Heart left ventricle (tissue), 16 donors: ENCODE measurements at regions not wholly inside any gene's neighbourhood (a gene's known extent, or its start where the extent isn't known, plus 50 kb on each side); places are given as distances from the start of the nearest gene placed in this dataset.

Experiments used
- ATAC-seq, 4 donors: fragments of 200-7000 bp; cut with Tn5 transposase; one replicate each; pipeline ENCODE4 v1.9.1; 2020 to 2022; ENCODE audit warnings: moderate library complexity in 4 of 4, mild to moderate bottlenecking in 3 of 4, moderate number of reproducible peaks in 1 of 4
- DNase-seq, 5 donors: peaks; one replicate each; pipeline ENCODE4 v3.0.0-alpha.2; 2020
- H3K27ac ChIP-seq, 12 donors: fragments of 200-600 bp; sonication (generic) in 4 of 12; one replicate each; pipeline versions ENCODE4 v1.5.0 to v1.8.0; 2016 to 2022; ENCODE audit warnings: mild to moderate bottlenecking in 2 of 12
- H3K27me3 ChIP-seq, 9 donors: fragments of 200-600 bp; sonication (generic) in 2 of 9; one replicate each; pipeline versions ENCODE4 v1.5.1 to v1.8.0; 2016 to 2022; ENCODE audit warnings: mild to moderate bottlenecking in 3 of 9
- H3K36me3 ChIP-seq, 9 donors: fragments of 200-600 bp; sonication (generic) in 2 of 9; one replicate each; pipeline versions ENCODE4 v1.5.0 to v1.8.0; 2018 to 2022; ENCODE audit warnings: mild to moderate bottlenecking in 2 of 9
- H3K4me1 ChIP-seq, 12 donors: fragments of 200-600 bp; sonication (generic) in 4 of 12; one replicate each; pipeline versions ENCODE4 v1.5.0 to v1.8.0; 2016 to 2022; ENCODE audit warnings: mild to moderate bottlenecking in 3 of 12
- H3K4me3 ChIP-seq, 12 donors: fragments of 200-600 bp; sonication (generic) in 4 of 12; one replicate each; pipeline versions ENCODE4 v1.5.0 to v1.8.0; 2017 to 2022; ENCODE audit warnings: mild to moderate bottlenecking in 9 of 12, moderate library complexity in 4 of 12
- H3K9me3 ChIP-seq, 12 donors: fragments of 200-600 bp; sonication (generic) in 4 of 12; one replicate each; pipeline versions ENCODE4 v1.5.0 to v1.8.0; 2016 to 2022; ENCODE audit warnings: mild to moderate bottlenecking in 1 of 12
- CTCF ChIP-seq, 12 donors: fragments of 200-600 bp; sonication (generic) in 4 of 12; IDR thresholded peaks; one replicate each; pipeline versions ENCODE4 v1.5.0 to v1.8.0; 2018 to 2022; ENCODE audit warnings: antibody characterized with exemption in 12 of 12, mild to moderate bottlenecking in 5 of 12
- POLR2A ChIP-seq, 2 donors: fragments of 450-650 bp; IDR thresholded peaks; one replicate each; pipeline ENCODE4 v1.6.1; 2017; ENCODE audit warnings: antibody characterized with exemption in 2 of 2, mild to moderate bottlenecking in 2 of 2, moderate library complexity in 2 of 2
- WGBS, 4 donors: extraction: QIAGEN DNeasy Blood & Tissue Kit in 2 of 4; methylation state at CpG; one replicate each; pipeline versions ENCODE4 v1.1.5 to v1.1.7; 2013 to 2018; 5-methylcytosine and 5-hydroxymethylcytosine counted together
- intact Hi-C, 10 donors: fragments of 100-400 bp; cut with DNase I; formaldehyde crosslinking; loops; one replicate each; pipeline versions ENCODE4 v1.11.1 to v1.14.2; 2022
- donor health status: ischemic (EF 13 %, LVEDD 7.1; RV severe dilation, severe dysfunction).
- donor health status: healthy with polysubstance abuse.
- donor health status: DM: no; HTN: yes; CAD: no.
- donor health status: DM: no; HTN: no; CAD: no.
- donor health status: ischemic (EF 25% LVEDD 6.9; RV normal size, moderate dysfunction).
- donor health status: ischemic (EF 25% LVEDD 5.7; RV mildly dilated, moderate dysfunction).
- donor health status: healthy.
- donor health status: DM: yes; HTN: yes; CAD: no.
- donor health status: ischemic (EF 35%, LVEDD 5.7; RV mildly dilated, moderate dysfunction).
- donor health status: nonischemic (EF 11% LVEDD 7.7; RV severe dilation, severe dysfunction).
- donor health status: DM: yes; HTN: yes; CAD: no.
- donor health status: PGD.
- donor health status: ischemic (EF 29% LVEDD 5.4; RV normal size, mild dysfunction).
- donor health status: nonischemic (EF 23%, LVEDD 6.1; RV moderate dilation, normal function).

- DNase-seq (no peak), ATAC-seq (no peak)
- H3K27me3 ChIP-seq, result peaks cover 0 to 3% (median 0%) of the 10 kb centered on the region in 9 donors
- no peak overlapping the region for H3K4me3 ChIP-seq
- no peaks in the 10 kb centered on the region for H3K4me1 ChIP-seq
- no peak for TF ChIP-seq CTCF (IDR thresholded peaks at IDR 0.05)
- no peaks in the 10 kb centered on the region for H3K9me3 ChIP-seq
- no peaks in the 10 kb centered on the region for H3K36me3 ChIP-seq
- intact Hi-C loops, result no loop called here
- WGBS, 4 donors, result 31 to 42% (median 37%) methylated on average over 5 of the region's 5 CpGs
- H3K27ac ChIP-seq, result no peak overlapping the region
These were observed 65.9 kb upstream of the RAB27B start for GRCh38 chr18:54762386-54762785.

GRCh38 chr18:54764786-54765185 is 63.5 kb upstream of the RAB27B start:
- Histone ChIP-seq H3K36me3 (no peaks in the 10 kb centered on the region), H3K9me3 (no peaks in the 10 kb centered on the region), H3K27me3 (peaks cover 0 to 3% (median 0%) of the 10 kb centered on the region in 9 donors), H3K27ac (no peak overlapping the region), H3K4me3 (no peak overlapping the region), H3K4me1 (no peaks in the 10 kb centered on the region)
- TF ChIP-seq CTCF (IDR thresholded peaks at IDR 0.05), result no peak
- TF ChIP-seq POLR2A (IDR thresholded peaks at IDR 0.05), result no peak
- ATAC-seq (no peak), DNase-seq (no peak)
- intact Hi-C loops, result no loop called here
- 83 to 88% (median 86%) methylated on average over 3 of the region's 3 CpGs for WGBS, 4 donors

GRCh38 chr18:54765636-54766375 is 62.5 kb upstream of the RAB27B start:
- Histone ChIP-seq H3K4me1 (no peaks in the 10 kb centered on the region), H3K4me3 (no peak overlapping the region), H3K36me3 (no peaks in the 10 kb centered on the region), H3K9me3 (no peaks in the 10 kb centered on the region), H3K27me3 (peaks cover 0 to 3% (median 0%) of the 10 kb centered on the region in 9 donors), H3K27ac (no peak overlapping the region)
- no peak for TF ChIP-seq CTCF (IDR thresholded peaks at IDR 0.05)
- no peak for TF ChIP-seq POLR2A (IDR thresholded peaks at IDR 0.05)
- WGBS, 4 donors, result 75 to 80% (median 77%) methylated on average over 3 of the region's 3 CpGs
- no peak for ATAC-seq
- DNase-seq, result no peak
- intact Hi-C loops, result no loop called here

- intact Hi-C loops, result no loop called here
- 96 to 98% (median 98%) methylated on average over 1 of the region's 1 CpG for WGBS, 4 donors
- Histone ChIP-seq H3K27me3 (peaks cover 0 to 3% (median 0%) of the 10 kb centered on the region in 9 donors), H3K4me1 (no peaks in the 10 kb centered on the region), H3K4me3 (no peak overlapping the region), H3K36me3 (no peaks in the 10 kb centered on the region), H3K9me3 (no peaks in the 10 kb centered on the region), H3K27ac (no peak overlapping the region)
- ATAC-seq, result no peak
- DNase-seq, result no peak
- TF ChIP-seq CTCF (IDR thresholded peaks at IDR 0.05) (no peak), POLR2A (IDR thresholded peaks at IDR 0.05) (no peak)
These were observed 61.6 kb upstream of the RAB27B start for GRCh38 chr18:54766634-54767033.
